Ammon's horn (tissue), 1 donor: ENCODE measurements at regions not wholly inside any gene's neighbourhood (a gene's known extent, or its start where the extent isn't known, plus 50 kb on each side); places are given as distances from the start of the nearest gene placed in this dataset.
A peak's percentile ranks its signal among the peaks of the same experiment; 100 is the strongest.

ENCODE experiments used
- DNase-seq: peaks from one replicate; pipeline ENCODE4 v3.0.0-alpha.2; 2016; ENCODE audit warnings: low spot score

- DNase-seq = no peak
Observed at GRCh38 chr15:97806766-97807165, 153.7 kb upstream of the ARRDC4 start.

GRCh38 chr15:97815835-97816234, 144.7 kb upstream of the ARRDC4 start:
- no peak for DNase-seq

GRCh38 chr15:97817276-97817890, 143.1 kb upstream of the ARRDC4 start:
- no peak for DNase-seq

- DNase-seq = no peak
Observed at GRCh38 chr15:97836003-97836402, 124.5 kb upstream of the ARRDC4 start.

- DNase-seq = no peak
Observed at GRCh38 chr15:97837896-97838295, 122.6 kb upstream of the ARRDC4 start.

- DNase-seq = no peak
Observed at GRCh38 chr15:97838606-97839210, 121.8 kb upstream of the ARRDC4 start.

- DNase-seq = no peak
Observed at GRCh38 chr15:97840501-97840900, 120.0 kb upstream of the ARRDC4 start.

GRCh38 chr15:97841558-97841957, 118.9 kb upstream of the ARRDC4 start:
- DNase-seq = no peak

GRCh38 chr15:97849183-97849582, 111.3 kb upstream of the ARRDC4 start:
- no peak for DNase-seq

GRCh38 chr15:97858296-97858695, 102.2 kb upstream of the ARRDC4 start:
- peak; percentile 37 for DNase-seq

- DNase-seq = no peak
Observed at GRCh38 chr15:97861529-97862260, 98.8 kb upstream of the ARRDC4 start.

GRCh38 chr15:97866959-97867358, 93.5 kb upstream of the ARRDC4 start:
- peak; percentile 5 for DNase-seq

GRCh38 chr15:97867870-97868269, 92.6 kb upstream of the ARRDC4 start:
- DNase-seq = no peak

- DNase-seq = no peak
Observed at GRCh38 chr15:97868981-97869380, 91.5 kb upstream of the ARRDC4 start.

- no peak for DNase-seq
Observed at GRCh38 chr15:97870771-97871170, 89.7 kb upstream of the ARRDC4 start.

- DNase-seq = no peak
Observed at GRCh38 chr15:97874139-97874538, 86.4 kb upstream of the ARRDC4 start.

- no peak for DNase-seq
Observed at GRCh38 chr15:97875025-97875512, 85.4 kb upstream of the ARRDC4 start.

- DNase-seq = no peak
Observed at GRCh38 chr15:97875513-97876280, 84.8 kb upstream of the ARRDC4 start.

GRCh38 chr15:97876281-97876675, 84.2 kb upstream of the ARRDC4 start:
- no peak for DNase-seq

- no peak for DNase-seq
Observed at GRCh38 chr15:97881346-97881965, 79.0 kb upstream of the ARRDC4 start.

GRCh38 chr15:97884513-97885131, 75.9 kb upstream of the ARRDC4 start:
- no peak for DNase-seq

- DNase-seq = no peak
Observed at GRCh38 chr15:97890307-97890706, 70.2 kb upstream of the ARRDC4 start.
